Breast epithelium (tissue), 3 donors: ENCODE measurements at regions not wholly inside any gene's neighbourhood (a gene's known extent, or its start where the extent isn't known, plus 50 kb on each side); places are given as distances from the start of the nearest gene placed in this dataset.

ENCODE experiments used
- POLR2A ChIP-seq: fragments of 450-650 bp; IDR thresholded peaks from one replicate; pipeline ENCODE4 v1.6.1; 2016; ENCODE audit warnings: antibody characterized with exemption, mild to moderate bottlenecking, moderate library complexity
- POLR2AphosphoS5 ChIP-seq, 3 donors: sonication (generic); formaldehyde crosslinking; IDR thresholded peaks; one replicate each; pipeline ENCODE4 v1.6.1; 2017; ENCODE audit warnings: antibody characterized with exemption in 3 of 3
- TF ChIP-seq, protein P1 (sequence below), 3 donors: fragments of 450-650 bp; IDR thresholded peaks; one replicate each; pipeline ENCODE4 v1.5.1; 2016 to 2017; ENCODE audit warnings: antibody characterized with exemption in 3 of 3, mild to moderate bottlenecking in 3 of 3, moderate library complexity in 3 of 3

DNA sequence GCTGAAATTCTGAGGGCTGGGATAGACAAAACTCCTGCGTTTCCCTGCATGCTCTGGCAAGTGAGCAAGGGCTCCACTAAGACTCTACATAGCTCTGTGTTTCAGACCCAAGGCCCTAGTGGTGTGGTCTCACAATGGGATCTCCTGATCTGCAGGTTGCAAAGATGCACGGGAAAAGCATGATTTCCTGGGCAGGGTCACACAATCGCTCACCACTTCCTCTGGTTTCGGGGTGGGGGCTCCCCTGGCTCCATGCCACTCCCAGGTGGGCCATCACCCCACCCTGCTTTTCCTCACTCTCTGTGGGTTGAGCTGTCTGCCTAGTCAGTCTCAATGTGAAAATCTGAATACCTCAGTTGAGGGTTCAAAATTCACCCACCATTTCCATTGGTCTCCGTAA is 111.5 kb downstream of the KLF8 start:
- TF ChIP-seq, protein P1, sequence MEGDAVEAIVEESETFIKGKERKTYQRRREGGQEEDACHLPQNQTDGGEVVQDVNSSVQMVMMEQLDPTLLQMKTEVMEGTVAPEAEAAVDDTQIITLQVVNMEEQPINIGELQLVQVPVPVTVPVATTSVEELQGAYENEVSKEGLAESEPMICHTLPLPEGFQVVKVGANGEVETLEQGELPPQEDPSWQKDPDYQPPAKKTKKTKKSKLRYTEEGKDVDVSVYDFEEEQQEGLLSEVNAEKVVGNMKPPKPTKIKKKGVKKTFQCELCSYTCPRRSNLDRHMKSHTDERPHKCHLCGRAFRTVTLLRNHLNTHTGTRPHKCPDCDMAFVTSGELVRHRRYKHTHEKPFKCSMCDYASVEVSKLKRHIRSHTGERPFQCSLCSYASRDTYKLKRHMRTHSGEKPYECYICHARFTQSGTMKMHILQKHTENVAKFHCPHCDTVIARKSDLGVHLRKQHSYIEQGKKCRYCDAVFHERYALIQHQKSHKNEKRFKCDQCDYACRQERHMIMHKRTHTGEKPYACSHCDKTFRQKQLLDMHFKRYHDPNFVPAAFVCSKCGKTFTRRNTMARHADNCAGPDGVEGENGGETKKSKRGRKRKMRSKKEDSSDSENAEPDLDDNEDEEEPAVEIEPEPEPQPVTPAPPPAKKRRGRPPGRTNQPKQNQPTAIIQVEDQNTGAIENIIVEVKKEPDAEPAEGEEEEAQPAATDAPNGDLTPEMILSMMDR (IDR thresholded peaks at IDR 0.05), result no peak
- TF ChIP-seq POLR2A (no peak), POLR2AphosphoS5 (IDR thresholded peaks at IDR 0.05) (no peak)
